ENCODE measurements at regions not wholly inside any gene's neighbourhood (a gene's known extent, or its start where the extent isn't known, plus 50 kb on each side); places are given as distances from the start of the nearest gene placed in this dataset.
"Not testable (repeated sequence)": the region's sequence is repeated elsewhere in the genome, so short reads cannot be mapped to it uniquely, and the experiment has no call there.

- DNase-seq (ENCODE audit: low read depth in 2 of 2): no peak
These were observed 95.0 kb downstream of the TMEM17 start for GRCh38 chr2:62410926-62411456.

- DNase-seq (ENCODE audit: low read depth in 2 of 2): no peak
These were observed 96.0 kb downstream of the TMEM17 start for GRCh38 chr2:62410015-62410453.

GRCh38 chr2:62409442-62409841 is 96.6 kb downstream of the TMEM17 start:
- DNase-seq (ENCODE audit: low read depth in 2 of 2): no peak

GRCh38 chr2:62408241-62408677 is 97.7 kb downstream of the TMEM17 start:
- DNase-seq (ENCODE audit: low read depth in 2 of 2): no peak

GRCh38 chr2:62407838-62408237 is 98.2 kb downstream of the TMEM17 start:
- DNase-seq (ENCODE audit: low read depth in 2 of 2): no peak

GRCh38 chr2:62407401-62407800 is 98.6 kb downstream of the TMEM17 start:
- DNase-seq (ENCODE audit: low read depth in 2 of 2): no peak

GRCh38 chr2:62406573-62407043 is 99.4 kb downstream of the TMEM17 start:
- DNase-seq (ENCODE audit: low read depth in 2 of 2): no peak

GRCh38 chr2:62404913-62405312 is 101.1 kb downstream of the TMEM17 start:
- DNase-seq (ENCODE audit: low read depth in 2 of 2): no peak

GRCh38 chr2:62402156-62402555 is 103.8 kb downstream of the TMEM17 start:
- DNase-seq (ENCODE audit: low read depth in 2 of 2): no peak

- no peak for DNase-seq (ENCODE audit: low read depth in 2 of 2)
These were observed 107.6 kb downstream of the TMEM17 start for GRCh38 chr2:62398356-62398755.

GRCh38 chr2:62396880-62397279 is 109.1 kb downstream of the TMEM17 start:
- no peak for DNase-seq (ENCODE audit: low read depth in 2 of 2)

GRCh38 chr2:62393293-62393692 is 112.7 kb downstream of the TMEM17 start:
- DNase-seq (ENCODE audit: low read depth in 2 of 2): no peak

GRCh38 chr2:62391696-62392095 is 114.3 kb downstream of the TMEM17 start:
- DNase-seq (ENCODE audit: low read depth in 2 of 2): no peak

GRCh38 chr2:62386378-62386777 is 119.6 kb downstream of the TMEM17 start:
- not testable (repeated sequence) for DNase-seq (ENCODE audit: low read depth in 2 of 2)

GRCh38 chr2:62383846-62384245 is 122.1 kb downstream of the TMEM17 start:
- no peak for DNase-seq (ENCODE audit: low read depth in 2 of 2)

- DNase-seq (ENCODE audit: low read depth in 2 of 2): no peak
These were observed 123.2 kb downstream of the TMEM17 start for GRCh38 chr2:62382757-62383156.

GRCh38 chr2:62382122-62382521 is 123.9 kb downstream of the TMEM17 start:
- no peak for DNase-seq (ENCODE audit: low read depth in 2 of 2)

- DNase-seq (ENCODE audit: low read depth in 2 of 2): no peak
These were observed 124.3 kb downstream of the TMEM17 start for GRCh38 chr2:62381656-62382055.

- DNase-seq (ENCODE audit: low read depth in 2 of 2): no peak
These were observed 126.4 kb downstream of the TMEM17 start for GRCh38 chr2:62379566-62379965.

- DNase-seq (ENCODE audit: low read depth in 2 of 2): no peak
These were observed 130.9 kb downstream of the TMEM17 start for GRCh38 chr2:62375113-62375420.

GRCh38 chr2:62374301-62375112 is 131.5 kb downstream of the TMEM17 start:
- DNase-seq (ENCODE audit: low read depth in 2 of 2): no peak

GRCh38 chr2:62372824-62373223 is 133.2 kb downstream of the TMEM17 start:
- no peak for DNase-seq (ENCODE audit: low read depth in 2 of 2)

All from stimulated activated CD8-positive, alpha-beta memory T cell treated with anti-CD3 and anti-CD28 coated beads, Interleukin-7, amount 100 ng/mL, for 4 hours (primary cell).